ENCODE measurements at regions not wholly inside any gene's neighbourhood (a gene's known extent, or its start where the extent isn't known, plus 50 kb on each side); places are given as distances from the start of the nearest gene placed in this dataset.

DNA sequence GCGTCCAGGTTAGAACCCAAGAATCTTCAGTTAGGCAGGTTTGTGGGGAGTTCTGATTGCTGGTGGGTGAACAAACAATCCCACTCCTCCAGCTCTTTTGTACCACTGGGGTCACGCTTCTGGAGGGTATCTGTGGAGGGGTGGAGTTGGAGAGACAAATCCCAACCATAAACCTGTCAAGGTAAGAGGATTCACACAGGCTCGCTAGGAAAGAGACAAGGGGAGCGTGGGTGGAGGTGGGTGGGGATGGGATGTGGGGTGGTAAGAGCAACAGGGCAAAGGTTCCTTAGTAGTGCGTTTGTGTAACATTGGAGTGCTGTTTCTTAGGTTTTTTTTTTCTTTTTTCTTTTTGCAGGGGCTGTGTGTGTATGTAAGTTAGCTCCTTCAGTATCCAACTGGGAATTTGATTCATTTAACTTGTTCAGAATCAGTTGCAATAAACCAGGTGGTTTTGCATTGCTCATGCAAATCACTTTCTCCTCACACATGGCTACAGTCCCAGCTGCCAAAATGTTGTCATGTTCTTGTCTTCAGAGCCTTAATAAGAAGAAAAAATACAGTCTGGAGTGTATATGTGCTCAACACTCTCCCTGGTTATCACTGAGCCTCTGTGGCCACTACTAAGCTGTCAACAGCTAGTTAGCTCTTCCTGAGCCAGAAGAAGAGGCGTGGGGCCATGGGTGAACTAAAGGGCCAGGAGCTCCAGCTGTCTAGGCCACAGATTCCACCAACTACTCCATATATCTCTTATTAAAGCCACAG is 164.0 kb upstream of the RAD23B start:
- TF ChIP-seq GATA2 (IDR thresholded peaks at IDR 0.05; ENCODE audit: low read depth, low read length) (no peak), GATA3 (IDR thresholded peaks at IDR 0.05; ENCODE audit: low read depth, low read length) (no peak)
